Epithelial cell of proximal tubule (primary cell): ENCODE measurements at regions not wholly inside any gene's neighbourhood (a gene's known extent, or its start where the extent isn't known, plus 50 kb on each side); places are given as distances from the start of the nearest gene placed in this dataset.

ENCODE experiments used
- DNase-seq: peaks from one replicate; pipeline ENCODE4 v3.0.0-alpha.2; 2011; ENCODE audit warnings: low read depth
- H3K4me3 ChIP-seq: 2 replicates; pipeline ENCODE4 v1.5.1; 2011; ENCODE audit warnings: low read depth, mild to moderate bottlenecking, low read length
- CTCF ChIP-seq: conservative IDR thresholded peaks from 2 replicates; pipeline ENCODE4 v1.5.1; 2012; ENCODE audit warnings: low read depth, mild to moderate bottlenecking, low read length

GRCh38 chr3:150291515-150291914 lies 116.6 kb upstream of the TSC22D2 start:
- TF ChIP-seq CTCF, result no peak
- H3K4me3 ChIP-seq, result no peak overlapping the region

GRCh38 chr3:150286390-150287147 lies 121.5 kb upstream of the TSC22D2 start:
- TF ChIP-seq CTCF, result peak; percentile 74
- DNase-seq, result no peak
- H3K4me3 ChIP-seq, result no peak overlapping the region

More at GRCh38 chr3:150291515-150291914, 116.6 kb upstream of the TSC22D2 start:
- no peak for DNase-seq

- DNase-seq, result no peak
- no peak overlapping the region for H3K4me3 ChIP-seq
- TF ChIP-seq CTCF, result no peak
These were observed 122.5 kb upstream of the TSC22D2 start for GRCh38 chr3:150285601-150286000.

DNA sequence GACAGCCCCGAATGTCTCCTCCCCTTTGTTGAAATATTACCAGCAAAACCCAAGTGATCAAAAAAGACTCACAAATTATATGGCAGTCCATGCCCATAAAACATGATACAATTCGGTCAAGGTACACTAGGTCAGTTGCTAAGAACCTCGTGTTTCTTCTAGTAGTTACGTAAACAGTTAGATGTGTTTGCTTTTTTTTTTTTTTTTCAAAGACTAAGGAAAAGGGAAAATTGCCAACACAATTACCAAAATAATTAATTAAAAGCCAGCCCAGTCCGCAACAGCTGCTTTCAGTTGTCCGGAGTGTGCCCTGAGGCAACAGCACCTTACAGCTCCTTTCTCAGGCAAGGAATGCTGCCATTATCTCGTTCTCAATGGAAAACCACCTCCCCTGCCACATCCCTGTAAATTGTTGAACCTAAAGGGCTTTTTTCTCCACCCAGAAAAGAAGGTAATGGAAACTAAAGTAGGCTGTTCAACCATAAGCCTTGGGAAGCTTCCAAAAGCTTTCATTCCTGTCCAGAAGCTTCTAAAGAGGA lies 129.2 kb upstream of the TSC22D2 start:
- H3K4me3 ChIP-seq, result no peak overlapping the region
- no peak for TF ChIP-seq CTCF
- DNase-seq, result no peak

- no peak for DNase-seq
- no peak overlapping the region for H3K4me3 ChIP-seq
- no peak for TF ChIP-seq CTCF
These were observed 129.9 kb upstream of the TSC22D2 start for GRCh38 chr3:150278195-150278594.

DNA sequence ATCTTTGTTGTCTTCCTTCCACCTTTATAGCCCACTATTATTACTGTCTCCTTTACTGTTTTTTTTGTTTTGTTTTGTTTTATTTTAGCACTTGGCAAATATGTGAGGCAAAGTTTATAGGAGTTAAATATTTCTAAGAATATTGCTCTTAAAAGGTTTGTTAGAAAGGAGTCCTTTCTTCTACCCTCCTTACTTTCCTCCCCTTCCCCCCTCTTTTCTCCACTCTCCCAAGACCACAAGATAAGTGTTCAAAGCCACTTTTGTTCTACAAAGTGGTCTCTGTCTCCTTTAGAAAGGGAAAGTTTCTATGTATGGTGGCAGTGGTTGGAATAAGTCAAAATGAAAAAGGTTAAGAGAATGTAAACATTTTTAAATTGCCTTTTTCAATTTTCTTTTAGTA lies 130.7 kb upstream of the TSC22D2 start:
- no peak overlapping the region for H3K4me3 ChIP-seq
- no peak for DNase-seq
- no peak for TF ChIP-seq CTCF

DNA sequence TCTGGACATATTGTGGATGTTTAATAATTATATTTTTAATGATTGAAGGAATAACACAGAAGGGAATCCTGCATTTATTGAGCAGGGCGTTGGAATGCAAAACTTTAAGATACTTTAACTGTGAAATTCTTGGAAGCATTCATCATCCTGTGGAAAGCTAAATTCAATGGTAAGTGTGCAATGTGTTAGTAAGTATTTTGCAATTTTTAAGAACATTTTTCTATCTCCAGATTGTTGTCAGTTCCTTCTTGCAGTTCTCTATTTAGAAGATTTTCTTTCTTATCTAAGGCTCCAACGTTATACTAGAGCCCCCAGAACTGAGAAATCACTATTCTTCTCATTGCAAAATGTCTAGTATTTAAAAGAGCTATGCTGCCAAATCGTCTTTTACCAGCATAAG lies 132.2 kb upstream of the TSC22D2 start:
- H3K4me3 ChIP-seq, result no peak overlapping the region
- no peak for TF ChIP-seq CTCF
- no peak for DNase-seq
